ENCODE measurements at regions not wholly inside any gene's neighbourhood (a gene's known extent, or its start where the extent isn't known, plus 50 kb on each side); places are given as distances from the start of the nearest gene placed in this dataset.

DNA sequence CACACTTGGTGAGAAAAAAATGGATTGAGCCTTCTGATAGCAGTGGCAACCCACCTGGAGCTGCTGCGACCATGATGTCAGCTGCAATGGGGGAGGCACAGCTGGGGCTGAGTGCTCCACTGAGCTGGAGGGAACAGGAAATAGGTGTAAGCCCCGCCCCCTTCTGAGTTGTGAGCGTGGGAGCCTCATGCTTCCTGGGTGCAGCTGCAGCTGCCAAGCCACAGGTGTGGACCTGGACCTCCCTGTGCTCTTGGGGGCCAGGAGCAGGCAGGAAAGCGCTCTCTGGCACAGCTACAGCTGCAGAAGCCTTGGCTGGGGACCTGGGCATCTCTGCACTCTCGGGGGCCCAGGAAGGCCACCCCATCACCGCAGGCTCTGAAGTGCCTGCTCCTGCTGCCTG, 970.6 kb downstream of the DCDC2C start:
- Histone ChIP-seq H3K27ac (no peak overlapping the region), H3K9me3 (no peaks in the 10 kb centered on the region), H3K27me3 (no peaks in the 10 kb centered on the region), H3K4me3 (no peak overlapping the region), H3K36me3 (no peaks in the 10 kb centered on the region), H3K4me1 (no peaks in the 10 kb centered on the region)
- intact Hi-C loops (cut with DNase I), result no loop called here
- ATAC-seq (peak; percentile 13), DNase-seq (no peak)
- TF ChIP-seq, protein P1, sequence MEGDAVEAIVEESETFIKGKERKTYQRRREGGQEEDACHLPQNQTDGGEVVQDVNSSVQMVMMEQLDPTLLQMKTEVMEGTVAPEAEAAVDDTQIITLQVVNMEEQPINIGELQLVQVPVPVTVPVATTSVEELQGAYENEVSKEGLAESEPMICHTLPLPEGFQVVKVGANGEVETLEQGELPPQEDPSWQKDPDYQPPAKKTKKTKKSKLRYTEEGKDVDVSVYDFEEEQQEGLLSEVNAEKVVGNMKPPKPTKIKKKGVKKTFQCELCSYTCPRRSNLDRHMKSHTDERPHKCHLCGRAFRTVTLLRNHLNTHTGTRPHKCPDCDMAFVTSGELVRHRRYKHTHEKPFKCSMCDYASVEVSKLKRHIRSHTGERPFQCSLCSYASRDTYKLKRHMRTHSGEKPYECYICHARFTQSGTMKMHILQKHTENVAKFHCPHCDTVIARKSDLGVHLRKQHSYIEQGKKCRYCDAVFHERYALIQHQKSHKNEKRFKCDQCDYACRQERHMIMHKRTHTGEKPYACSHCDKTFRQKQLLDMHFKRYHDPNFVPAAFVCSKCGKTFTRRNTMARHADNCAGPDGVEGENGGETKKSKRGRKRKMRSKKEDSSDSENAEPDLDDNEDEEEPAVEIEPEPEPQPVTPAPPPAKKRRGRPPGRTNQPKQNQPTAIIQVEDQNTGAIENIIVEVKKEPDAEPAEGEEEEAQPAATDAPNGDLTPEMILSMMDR (IDR thresholded peaks at IDR 0.05), result no peak

DNA sequence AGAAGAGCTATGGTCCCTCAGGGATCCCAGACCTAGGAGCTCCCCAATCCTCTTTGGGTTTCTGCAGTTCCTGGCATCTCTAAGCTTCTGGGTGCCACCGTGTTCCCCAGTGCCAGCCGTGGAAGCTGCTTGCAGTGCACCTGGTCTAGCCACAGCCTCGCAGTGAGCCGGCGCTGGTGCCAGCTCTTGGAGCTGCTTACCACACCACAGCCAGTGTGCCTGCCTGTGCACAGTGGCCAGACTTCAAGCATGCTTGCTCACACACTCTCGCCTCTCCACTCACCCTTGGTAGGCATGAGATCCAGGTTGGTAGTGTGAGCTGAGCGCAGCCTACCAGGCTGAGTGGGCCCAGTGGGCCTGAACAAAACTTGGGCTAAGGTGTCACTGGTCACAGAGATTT, 971.9 kb downstream of the DCDC2C start:
- TF ChIP-seq, protein P1 (IDR thresholded peaks at IDR 0.05), result no peak
- H3K36me3 ChIP-seq, result no peaks in the 10 kb centered on the region
- no peaks in the 10 kb centered on the region for H3K4me1 ChIP-seq
- no peaks in the 10 kb centered on the region for H3K9me3 ChIP-seq
- DNase-seq, result no peak
- no peaks in the 10 kb centered on the region for H3K27me3 ChIP-seq
- ATAC-seq, result peak; percentile 30
- no peak overlapping the region for H3K4me3 ChIP-seq
- no peak overlapping the region for H3K27ac ChIP-seq
- intact Hi-C loops (cut with DNase I), result no loop called here

DNA sequence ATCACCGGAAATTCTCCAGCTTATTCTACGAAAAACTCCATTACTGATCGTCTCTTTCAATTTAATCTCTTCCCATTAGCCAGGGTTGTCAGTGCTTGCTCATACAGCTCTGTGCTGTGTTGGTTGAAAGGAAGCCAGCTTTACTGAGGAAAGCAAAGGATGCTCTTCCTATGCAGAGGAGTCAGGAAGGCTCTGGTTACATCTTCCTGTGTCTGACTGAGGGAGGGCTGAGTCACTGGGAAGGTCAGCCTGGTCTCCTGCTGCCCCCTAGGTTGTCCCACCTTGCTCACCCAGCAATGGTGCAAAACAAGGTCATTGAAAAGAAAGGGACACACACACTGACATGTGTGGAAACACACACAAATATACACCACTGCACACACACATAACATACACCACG, 975.6 kb downstream of the DCDC2C start:
- Histone ChIP-seq H3K27me3 (no peaks in the 10 kb centered on the region), H3K4me1 (no peaks in the 10 kb centered on the region), H3K4me3 (no peak overlapping the region), H3K9me3 (no peaks in the 10 kb centered on the region), H3K27ac (no peak overlapping the region), H3K36me3 (no peaks in the 10 kb centered on the region)
- intact Hi-C loops (cut with DNase I), result no loop called here
- no peak for DNase-seq
- ATAC-seq, result no peak
- TF ChIP-seq, protein P1 (IDR thresholded peaks at IDR 0.05), result no peak

DNA sequence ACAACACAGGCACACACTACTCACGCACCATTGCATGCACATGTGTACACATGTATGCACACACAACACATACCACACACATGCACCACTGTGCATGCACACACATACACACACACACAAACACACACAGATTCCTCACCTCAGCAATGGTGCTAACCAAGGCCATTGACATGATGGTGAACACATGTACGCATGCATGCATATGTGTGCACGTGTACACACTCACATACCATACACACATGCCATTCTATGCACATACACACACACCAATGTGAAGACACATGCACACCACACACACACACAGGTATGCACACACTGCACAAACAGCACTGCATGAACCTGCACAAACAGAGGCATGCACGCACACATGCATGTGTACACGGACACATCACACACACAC, 976.0 kb downstream of the DCDC2C start:
- ATAC-seq, result peak; percentile 37

DNA sequence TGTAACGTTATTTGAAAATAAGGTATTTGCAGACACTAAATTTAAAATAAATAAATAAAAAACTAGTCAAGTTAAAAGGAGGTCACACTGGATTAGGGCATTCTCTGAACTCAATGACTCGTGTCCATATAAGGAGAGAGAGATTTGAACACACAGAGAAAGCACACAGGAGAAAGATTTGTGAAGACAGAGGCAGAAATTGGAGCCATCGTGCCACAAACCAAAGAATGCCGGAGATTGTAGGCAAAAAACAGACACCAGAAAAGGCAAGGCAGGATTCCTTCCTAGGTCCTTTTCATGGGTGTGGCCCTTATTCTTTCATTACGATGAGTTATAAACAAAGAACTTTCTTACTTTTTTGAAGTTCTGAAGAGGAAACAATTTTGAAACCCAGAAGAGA, 981.5 kb downstream of the DCDC2C start:
- Histone ChIP-seq H3K4me3 (no peak overlapping the region), H3K9me3 (no peaks in the 10 kb centered on the region), H3K36me3 (no peaks in the 10 kb centered on the region), H3K27ac (no peak overlapping the region), H3K27me3 (no peaks in the 10 kb centered on the region), H3K4me1 (no peaks in the 10 kb centered on the region)
- TF ChIP-seq, protein P1 (IDR thresholded peaks at IDR 0.05), result no peak
- no peak for DNase-seq
- no peak for ATAC-seq
- intact Hi-C loops (cut with DNase I), result no loop called here

More for the DNA sequence above, 976.0 kb downstream of the DCDC2C start:
- Histone ChIP-seq H3K36me3 (no peaks in the 10 kb centered on the region), H3K27me3 (no peaks in the 10 kb centered on the region), H3K4me1 (no peaks in the 10 kb centered on the region), H3K27ac (no peak overlapping the region), H3K9me3 (no peaks in the 10 kb centered on the region), H3K4me3 (no peak overlapping the region)
- TF ChIP-seq, protein P1 (IDR thresholded peaks at IDR 0.05), result no peak
- no peak for DNase-seq
- intact Hi-C loops (cut with DNase I), result no loop called here

DNA sequence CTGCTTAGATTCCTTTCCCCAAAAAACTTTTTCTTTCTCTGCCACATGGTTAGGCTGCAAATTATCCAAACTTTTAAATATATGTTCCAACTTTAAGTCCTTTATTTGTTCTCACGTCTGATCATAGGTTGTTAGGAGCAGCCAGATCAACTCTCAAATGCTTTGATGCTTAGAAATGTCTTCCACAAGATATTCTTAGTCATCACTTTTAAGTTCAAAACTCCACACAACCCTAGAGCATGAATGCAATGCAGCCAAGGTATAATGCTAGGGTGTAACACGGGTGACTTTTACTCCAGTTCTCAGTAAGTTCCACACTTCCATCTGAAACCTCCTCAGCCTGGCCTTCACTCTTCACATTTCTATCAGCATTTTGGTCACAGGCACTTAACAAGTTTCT, 987.5 kb downstream of the DCDC2C start:
- TF ChIP-seq, protein P1 (IDR thresholded peaks at IDR 0.05), result no peak
- intact Hi-C loops (cut with DNase I), result no loop called here
- H3K4me3 ChIP-seq, result no peak overlapping the region
- H3K9me3 ChIP-seq, result no peaks in the 10 kb centered on the region
- no peak for DNase-seq
- H3K36me3 ChIP-seq, result no peaks in the 10 kb centered on the region
- no peak overlapping the region for H3K27ac ChIP-seq
- H3K4me1 ChIP-seq, result no peaks in the 10 kb centered on the region
- ATAC-seq, result no peak
- H3K27me3 ChIP-seq, result no peaks in the 10 kb centered on the region

Measured in upper lobe of right lung (tissue), 1 donor.